HUES64 (cell line): ENCODE measurements at regions not wholly inside any gene's neighbourhood (a gene's known extent, or its start where the extent isn't known, plus 50 kb on each side); places are given as distances from the start of the nearest gene placed in this dataset.

Experiments
- H3K27ac ChIP-seq: 2 replicates; pipeline ENCODE4 v1.7.0; 2013; ENCODE audit warnings: low read depth, low read length, inconsistent platforms
- H3K27me3 ChIP-seq: 2 replicates; pipeline ENCODE4 v1.6.1; 2013; ENCODE audit warnings: mild to moderate bottlenecking, low read length; ENCODE audit not compliant: insufficient read depth
- H3K36me3 ChIP-seq: 2 replicates; pipeline ENCODE4 v1.6.1; 2013; ENCODE audit warnings: mild to moderate bottlenecking, low read length; ENCODE audit not compliant: insufficient read depth
- H3K4me1 ChIP-seq: 2 replicates; pipeline ENCODE4 v1.6.1; 2013; ENCODE audit warnings: mild to moderate bottlenecking, low read length, moderate library complexity; ENCODE audit not compliant: insufficient read depth
- H3K4me3 ChIP-seq: 2 replicates; pipeline ENCODE4 v1.5.1; 2013; ENCODE audit warnings: mild to moderate bottlenecking, low read length, moderate library complexity
- H3K9ac ChIP-seq: 2 replicates; pipeline ENCODE4 v1.6.1; 2013; ENCODE audit warnings: mild to moderate bottlenecking, low read depth, low read length
- H3K9me3 ChIP-seq: 2 replicates; pipeline ENCODE4 v1.6.1; 2013; ENCODE audit warnings: low read depth, low read length; ENCODE audit not compliant: insufficient read depth
- WGBS: fragments of 150-250, 120-280 bp; methylation state at CpG from one replicate; pipeline ENCODE4 v1.1.7; 2013; ENCODE audit warnings: missing lambda C conversion rate; 5-methylcytosine and 5-hydroxymethylcytosine counted together

DNA sequence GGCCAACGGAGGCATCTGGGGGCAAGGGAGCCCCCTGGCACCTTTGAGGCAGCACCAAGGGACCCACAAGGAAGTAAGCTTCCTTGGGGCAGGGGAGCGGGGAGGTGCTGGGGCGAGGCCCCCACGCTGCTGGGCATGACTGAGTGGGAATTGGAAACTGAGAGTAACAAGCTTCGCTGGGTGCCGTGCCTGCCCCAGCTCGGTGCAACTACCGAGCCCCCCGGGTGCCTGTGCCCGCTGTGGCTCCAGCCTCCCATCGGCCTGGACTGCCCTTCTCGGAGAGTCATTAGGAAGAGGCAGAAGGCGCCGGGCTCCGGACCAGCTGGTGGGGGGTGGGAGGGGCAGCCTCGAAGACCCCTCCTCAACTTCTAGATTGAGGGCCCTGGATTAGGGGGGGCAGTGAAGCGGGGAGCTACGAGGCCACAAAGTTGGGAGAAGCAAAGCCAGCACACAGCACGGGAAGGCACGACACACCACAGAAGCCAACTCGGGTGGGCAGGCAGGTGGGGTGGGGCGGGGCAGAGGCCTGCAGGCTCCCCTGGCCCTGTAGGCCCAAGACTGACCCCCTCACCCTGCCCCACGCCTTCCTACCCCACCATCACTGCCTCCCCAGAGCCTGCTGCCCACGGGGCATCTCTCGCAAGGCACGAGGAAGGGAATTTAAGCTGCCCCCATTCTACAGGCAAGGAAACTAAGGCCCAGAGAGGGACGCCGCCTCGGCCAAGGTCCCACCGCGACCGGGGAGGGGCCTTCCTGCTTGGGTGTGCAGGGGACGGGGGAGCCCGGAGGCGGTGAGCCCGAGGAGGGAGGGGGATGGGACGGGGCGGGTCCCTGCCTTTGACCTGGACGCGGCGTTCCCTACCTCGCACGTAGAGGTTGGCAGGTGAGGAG, 83.2 kb downstream of the PTPRS start:
- peaks cover 15% of the 10 kb centered on the region; the same call in 1 of the 2 replicates for H3K9me3 ChIP-seq
- WGBS, result 93% methylated on average over 43 of the region's 43 CpGs
- H3K4me1 ChIP-seq, result no peaks in the 10 kb centered on the region
- no peaks in the 10 kb centered on the region for H3K27me3 ChIP-seq
- H3K36me3 ChIP-seq, result peaks cover 78% of the 10 kb centered on the region
- no peak overlapping the region for H3K4me3 ChIP-seq
- no peak overlapping the region for H3K27ac ChIP-seq
- H3K9ac ChIP-seq, result no peak overlapping the region

DNA sequence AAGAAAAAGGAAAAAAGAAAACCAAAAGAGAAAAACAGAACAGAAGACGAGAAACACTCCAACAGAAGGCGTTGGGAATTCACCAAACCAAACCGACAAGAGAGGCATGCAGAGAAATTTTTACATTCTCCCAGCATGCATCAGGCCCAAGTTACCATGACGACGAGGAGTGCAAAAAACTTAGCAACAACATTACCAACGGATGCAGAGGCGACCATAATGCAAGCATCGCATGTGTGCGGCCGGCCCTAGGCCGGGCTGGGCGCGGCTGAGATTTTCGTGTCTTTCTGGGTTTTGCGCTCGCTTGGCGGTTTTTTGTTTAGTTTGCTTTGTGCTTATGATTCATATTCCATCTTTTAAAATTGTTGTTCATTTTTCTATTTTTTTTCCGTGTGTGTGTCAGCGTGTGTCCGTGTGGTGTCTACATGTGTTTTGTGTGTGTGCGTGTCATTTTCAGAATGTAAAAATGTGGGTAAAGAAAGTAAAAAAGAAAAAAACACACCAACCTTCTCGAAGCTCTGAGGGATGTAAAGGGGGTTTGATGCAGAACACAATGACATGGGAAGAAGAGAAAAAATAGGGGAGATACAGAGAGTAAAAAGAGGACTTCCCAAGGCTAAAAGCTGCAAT, 84.9 kb downstream of the PTPRS start:
- Histone ChIP-seq H3K9me3 (peaks cover 15% of the 10 kb centered on the region; the same call in 1 of the 2 replicates), H3K4me1 (peaks cover 8% of the 10 kb centered on the region; the same call in 1 of the 2 replicates), H3K4me3 (no peak overlapping the region), H3K36me3 (peaks cover 62% of the 10 kb centered on the region), H3K9ac (no peak overlapping the region), H3K27me3 (no peaks in the 10 kb centered on the region), H3K27ac (no peak overlapping the region)
- WGBS, result 96% methylated on average over 21 of the region's 22 CpGs

DNA sequence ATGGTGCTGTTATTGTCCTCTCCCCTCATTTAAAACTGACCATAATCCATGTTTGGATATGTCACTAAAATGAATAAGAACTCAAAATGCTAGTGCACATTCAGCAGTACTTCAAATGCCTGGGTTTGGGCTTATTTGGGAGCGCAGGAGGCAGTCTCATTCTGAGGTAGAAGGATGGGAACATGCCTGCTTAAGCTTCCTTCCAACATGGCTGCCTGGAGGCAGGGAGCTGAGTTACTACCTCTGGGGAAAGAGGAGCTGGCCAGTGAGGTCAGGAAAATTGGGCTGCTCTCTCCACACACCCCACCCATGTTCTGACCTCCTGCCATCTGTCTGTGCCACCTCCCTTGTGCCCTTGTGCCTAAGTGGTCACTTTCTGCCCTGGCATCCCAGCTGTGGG, 85.7 kb downstream of the PTPRS start:
- H3K27ac ChIP-seq, result no peak overlapping the region
- peaks cover 15% of the 10 kb centered on the region; the same call in 1 of the 2 replicates for H3K9me3 ChIP-seq
- 96% methylated on average over 1 of the region's 1 CpG for WGBS
- H3K36me3 ChIP-seq, result peaks cover 60% of the 10 kb centered on the region
- no peak overlapping the region for H3K4me3 ChIP-seq
- H3K4me1 ChIP-seq, result peaks cover 8% of the 10 kb centered on the region; the same call in 1 of the 2 replicates
- no peaks in the 10 kb centered on the region for H3K27me3 ChIP-seq
- no peak overlapping the region for H3K9ac ChIP-seq

DNA sequence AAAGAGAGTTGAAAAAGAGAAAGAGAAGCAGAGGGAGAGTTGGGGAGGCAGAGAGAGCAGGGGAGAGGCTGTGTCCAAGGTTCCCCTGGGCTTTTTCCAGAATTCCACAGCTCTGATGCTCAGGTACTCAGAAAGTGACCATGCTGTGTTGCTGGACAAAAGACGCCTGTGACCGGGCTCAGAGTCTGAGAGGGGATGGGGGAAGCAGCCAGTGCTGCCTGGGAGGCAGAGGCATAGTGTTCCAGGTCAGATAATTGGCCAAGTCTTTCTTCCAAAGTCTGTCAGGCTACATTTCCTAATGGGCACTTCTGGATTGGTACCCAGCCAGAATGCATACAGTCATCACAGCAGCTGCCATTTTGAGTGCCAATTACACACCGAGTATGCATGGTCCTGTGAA, 86.1 kb downstream of the PTPRS start:
- no peak overlapping the region for H3K27ac ChIP-seq
- H3K9ac ChIP-seq, result no peak overlapping the region
- no peaks in the 10 kb centered on the region for H3K27me3 ChIP-seq
- H3K9me3 ChIP-seq, result peaks cover 15% of the 10 kb centered on the region; the same call in 1 of the 2 replicates
- H3K36me3 ChIP-seq, result peaks cover 60% of the 10 kb centered on the region
- WGBS, result 87% methylated on average over 3 of the region's 3 CpGs
- H3K4me3 ChIP-seq, result no peak overlapping the region
- peaks cover 8% of the 10 kb centered on the region; the same call in 1 of the 2 replicates for H3K4me1 ChIP-seq

DNA sequence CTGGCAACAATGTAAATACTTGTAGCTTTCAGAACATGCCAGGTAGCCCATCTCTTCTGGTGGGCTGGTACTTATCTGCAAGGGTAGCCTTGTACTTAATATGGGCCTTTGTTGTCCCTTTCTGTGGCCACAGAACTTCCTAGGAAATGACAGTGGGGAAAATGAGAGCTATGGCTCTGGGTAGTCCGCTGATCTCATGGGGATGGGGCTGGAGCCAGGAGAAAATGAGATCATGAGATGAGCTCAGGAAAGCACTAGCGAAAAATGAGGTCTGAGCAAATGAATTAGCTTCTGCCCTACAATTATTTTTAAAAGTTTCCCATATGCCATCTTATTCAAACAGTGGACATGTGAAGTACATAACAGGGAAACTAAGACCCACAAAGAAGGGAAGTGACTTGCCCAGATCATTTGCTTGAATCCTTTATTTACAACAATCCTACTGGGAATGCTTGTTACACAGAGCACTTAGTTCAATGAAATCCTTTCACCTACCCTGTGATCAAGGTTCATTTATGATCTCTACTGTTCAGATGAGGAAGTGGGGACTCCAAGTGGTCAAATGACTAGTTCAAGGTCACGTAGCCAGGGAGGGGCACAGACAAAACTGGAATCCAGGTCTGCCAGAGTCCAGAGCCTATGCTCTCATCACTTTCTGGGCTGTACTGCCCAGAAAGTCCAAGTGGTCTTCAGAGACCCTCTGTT, 87.1 kb downstream of the PTPRS start:
- H3K27me3 ChIP-seq, result no peaks in the 10 kb centered on the region
- H3K4me3 ChIP-seq, result no peak overlapping the region
- no peak overlapping the region for H3K27ac ChIP-seq
- WGBS, result 90% methylated on average over 3 of the region's 3 CpGs
- H3K4me1 ChIP-seq, result peaks cover 8% of the 10 kb centered on the region; the same call in 1 of the 2 replicates
- peaks cover 15% of the 10 kb centered on the region; the same call in 1 of the 2 replicates for H3K9me3 ChIP-seq
- peaks cover 56% of the 10 kb centered on the region for H3K36me3 ChIP-seq
- H3K9ac ChIP-seq, result no peak overlapping the region

DNA sequence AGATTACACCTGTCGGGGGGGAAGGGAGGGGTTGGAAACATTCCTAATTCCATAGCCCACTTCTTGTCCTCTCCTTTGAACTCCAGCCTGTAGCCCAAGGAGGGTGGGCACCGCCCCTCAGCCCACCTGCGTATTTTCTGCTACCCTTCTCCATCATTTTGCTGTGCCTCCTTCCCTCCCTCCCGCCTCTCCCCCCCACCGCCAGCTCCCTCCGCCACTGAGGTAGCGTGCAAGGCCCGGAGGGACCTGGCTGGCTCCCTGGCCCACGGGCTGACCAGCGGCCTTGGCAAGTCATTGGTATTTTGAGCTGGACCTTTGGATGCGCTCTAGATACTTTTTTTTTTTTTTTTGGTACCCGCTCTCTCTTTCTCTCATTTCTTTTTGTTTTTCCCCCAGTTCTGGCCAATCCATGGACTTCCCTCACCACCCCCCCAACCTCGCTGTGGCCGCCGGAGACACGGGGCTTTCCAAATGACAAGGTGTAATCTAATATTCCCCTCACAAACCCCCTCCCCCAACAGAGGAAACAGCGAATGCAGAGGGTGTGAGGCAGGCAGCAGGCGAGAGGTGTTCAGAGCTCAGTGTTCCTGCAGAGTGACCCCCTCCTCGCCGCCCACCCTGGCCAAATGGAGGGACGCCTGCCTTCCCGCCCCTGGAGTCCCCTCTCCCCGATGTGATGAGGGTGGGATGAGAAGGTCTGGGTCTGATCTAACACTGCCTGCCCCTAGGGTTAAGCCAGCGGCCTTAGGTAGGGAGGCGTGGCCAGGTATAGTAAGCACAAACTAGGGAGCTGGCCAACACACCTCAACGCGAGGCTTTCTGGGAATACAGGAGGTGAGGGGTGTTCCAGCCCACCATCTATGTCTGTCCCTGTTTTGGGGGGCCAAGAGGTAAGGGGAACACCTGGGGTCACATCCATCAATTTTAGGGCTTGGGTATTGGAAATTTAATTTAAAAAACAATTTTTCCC, 89.2 kb downstream of the PTPRS start:
- WGBS, result 52% methylated on average over 26 of the region's 27 CpGs
- H3K27me3 ChIP-seq, result no peaks in the 10 kb centered on the region
- H3K36me3 ChIP-seq, result peaks cover 48% of the 10 kb centered on the region
- no peak overlapping the region for H3K4me3 ChIP-seq
- H3K27ac ChIP-seq, result no peak overlapping the region
- peaks cover 15% of the 10 kb centered on the region; the same call in 1 of the 2 replicates for H3K9me3 ChIP-seq
- peaks cover 14% of the 10 kb centered on the region; the same call in 1 of the 2 replicates for H3K4me1 ChIP-seq
- H3K9ac ChIP-seq, result no peak overlapping the region

DNA sequence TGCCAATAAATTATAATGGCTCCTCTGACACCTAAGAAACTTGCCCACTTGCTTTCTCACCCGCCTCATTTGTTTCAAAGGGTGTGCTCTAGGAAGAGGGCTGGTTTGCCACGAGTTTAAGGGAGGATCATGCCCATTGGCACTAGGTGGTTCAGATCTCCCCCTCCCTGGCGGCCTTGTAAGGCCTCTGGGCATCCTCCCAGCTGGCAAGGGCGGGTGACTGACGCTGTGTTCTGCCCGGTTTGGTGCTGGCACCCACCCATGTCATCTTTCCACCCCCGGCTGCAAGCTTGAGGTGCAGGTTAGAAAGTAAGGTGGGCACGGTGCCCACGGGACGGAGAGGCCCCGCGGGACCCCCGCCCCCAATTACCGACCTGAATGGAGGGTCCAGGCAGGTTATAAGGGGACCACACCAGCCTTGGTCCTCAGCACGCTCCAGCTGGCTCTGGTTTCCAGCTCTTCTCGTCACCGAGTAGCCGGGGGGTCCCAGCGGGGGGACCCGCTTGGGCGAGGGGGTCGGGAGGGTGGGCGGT, 90.4 kb downstream of the PTPRS start:
- 96% methylated on average over 18 of the region's 23 CpGs for WGBS
- Histone ChIP-seq H3K36me3 (peaks cover 43% of the 10 kb centered on the region), H3K9ac (no peak overlapping the region), H3K27me3 (no peaks in the 10 kb centered on the region), H3K4me1 (peaks cover 14% of the 10 kb centered on the region; the same call in 1 of the 2 replicates), H3K4me3 (no peak overlapping the region), H3K27ac (no peak overlapping the region), H3K9me3 (peaks cover 6% of the 10 kb centered on the region; the same call in 1 of the 2 replicates)

DNA sequence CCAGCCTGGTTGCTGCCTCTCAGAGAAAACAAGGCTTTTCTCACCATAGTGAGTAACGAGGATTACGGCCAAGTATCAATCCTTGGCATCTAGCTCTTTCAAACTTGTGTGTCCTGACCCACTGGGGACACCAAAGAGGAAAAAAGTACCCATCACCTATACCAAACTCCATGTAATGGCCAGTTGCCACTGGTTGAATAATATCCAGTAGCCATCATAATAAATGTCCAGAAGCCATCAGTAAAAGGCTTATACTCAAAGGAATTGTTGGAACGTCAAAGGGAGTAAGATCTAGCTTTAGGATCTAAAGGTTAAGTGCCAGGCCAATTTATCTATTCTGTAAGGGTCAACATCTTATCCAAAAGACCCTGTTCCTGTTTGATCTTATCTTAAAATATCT, 91.1 kb downstream of the PTPRS start:
- peaks cover 14% of the 10 kb centered on the region; the same call in 1 of the 2 replicates for H3K4me1 ChIP-seq
- H3K27ac ChIP-seq, result no peak overlapping the region
- H3K9me3 ChIP-seq, result no peaks in the 10 kb centered on the region
- peaks cover 38% of the 10 kb centered on the region for H3K36me3 ChIP-seq
- no peak overlapping the region for H3K9ac ChIP-seq
- no peaks in the 10 kb centered on the region for H3K27me3 ChIP-seq
- 97% methylated on average over 3 of the region's 3 CpGs for WGBS
- no peak overlapping the region for H3K4me3 ChIP-seq

DNA sequence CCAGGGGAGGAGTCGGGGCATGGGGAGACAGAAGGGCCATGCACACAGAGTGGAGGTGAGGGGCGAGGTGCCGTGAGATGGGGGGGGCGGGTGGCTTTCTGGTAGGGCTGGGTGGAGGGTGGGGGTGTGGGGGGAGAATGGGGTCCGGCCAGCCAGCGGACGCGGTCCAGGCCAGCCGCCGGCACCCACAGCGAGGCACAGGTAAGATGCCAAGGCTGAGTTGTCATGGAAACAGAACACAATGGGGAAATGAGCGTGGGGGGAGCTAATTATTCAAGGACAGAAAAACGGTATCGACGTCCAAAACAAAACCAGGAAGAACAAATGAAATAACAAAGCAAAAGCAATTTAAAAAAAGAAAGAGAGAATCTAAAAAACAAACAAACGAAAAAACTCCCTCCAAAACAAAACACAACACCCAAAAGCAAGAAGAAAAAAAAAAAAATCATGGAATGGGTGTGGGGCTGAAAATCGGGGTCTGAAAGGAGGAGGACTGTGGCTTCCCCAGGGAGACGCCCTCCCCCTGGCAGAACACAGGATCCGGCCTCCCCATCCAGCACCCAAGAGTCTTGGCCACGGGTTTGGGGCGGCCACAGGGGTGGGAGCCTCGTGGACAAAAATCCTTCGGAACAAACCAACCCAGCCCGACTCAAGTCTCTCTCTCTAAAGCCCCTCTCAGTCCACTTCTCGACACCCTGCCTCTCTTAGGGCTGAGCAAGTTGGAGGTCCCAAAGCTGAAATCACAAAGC, 92.5 kb downstream of the PTPRS start:
- H3K9me3 ChIP-seq, result no peaks in the 10 kb centered on the region
- no peak overlapping the region for H3K9ac ChIP-seq
- WGBS, result 92% methylated on average over 21 of the region's 25 CpGs
- H3K27ac ChIP-seq, result no peak overlapping the region
- H3K27me3 ChIP-seq, result no peaks in the 10 kb centered on the region
- H3K4me1 ChIP-seq, result peaks cover 14% of the 10 kb centered on the region; the same call in 1 of the 2 replicates
- no peak overlapping the region for H3K4me3 ChIP-seq
- peaks cover 35% of the 10 kb centered on the region for H3K36me3 ChIP-seq
